Activated CD4-positive, alpha-beta T cell treated with anti-CD3 and anti-CD28 coated beads, Interleukin-2, amount 10 ng/mL, durations not matched to agents 24 days and 14 days (primary cell): ENCODE measurements at regions not wholly inside any gene's neighbourhood (a gene's known extent, or its start where the extent isn't known, plus 50 kb on each side); places are given as distances from the start of the nearest gene placed in this dataset.

Experiments
- DNase-seq: peaks from one replicate; pipeline ENCODE4 v3.0.0; 2022
- H3K27ac Mint-ChIP-seq: one replicate; pipeline ENCODE4 v1.8.0; 2022; ENCODE audit warnings: mild to moderate bottlenecking, mixed read lengths
- H3K27me3 Mint-ChIP-seq: one replicate; pipeline ENCODE4 v1.8.0; 2022; ENCODE audit warnings: mixed read lengths
- H3K36me3 Mint-ChIP-seq: one replicate; pipeline ENCODE4 v1.8.0; 2022; ENCODE audit warnings: low read depth, mild to moderate bottlenecking, mixed read lengths
- H3K4me1 Mint-ChIP-seq: one replicate; pipeline ENCODE4 v1.8.0; 2021; ENCODE audit warnings: mixed read lengths
- H3K4me3 Mint-ChIP-seq: one replicate; pipeline ENCODE4 v1.8.0; 2022; ENCODE audit warnings: mild to moderate bottlenecking, moderate library complexity, mixed read lengths
- H3K9me3 Mint-ChIP-seq: one replicate; pipeline ENCODE4 v1.8.0; 2021; ENCODE audit warnings: mixed read lengths
- intact Hi-C: fragments of 100-400 bp; cut with micrococcal nuclease; formaldehyde crosslinking; loops from one replicate; pipeline ENCODE4 v1.15.1; 2023

DNA sequence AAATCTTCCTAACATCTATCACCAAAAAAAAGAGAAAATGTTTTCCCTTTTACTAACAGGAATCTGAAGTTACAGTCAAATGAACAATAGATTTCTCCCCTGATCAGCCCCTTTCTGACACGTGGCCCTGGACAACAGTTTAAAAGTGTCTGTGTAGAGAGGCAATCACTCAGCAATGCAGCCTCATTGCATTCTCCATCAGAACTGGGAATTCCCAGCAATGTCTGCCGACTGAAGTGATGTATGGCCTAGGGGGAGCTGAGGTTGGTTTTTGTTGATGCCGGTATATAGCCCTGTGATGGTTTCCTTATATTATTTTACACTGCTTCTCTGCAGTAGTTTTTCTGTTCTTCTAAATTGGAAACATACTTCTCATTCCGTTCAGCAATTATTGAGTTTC, 904.3 kb upstream of the CDH8 start:
- Mint-ChIP-seq H3K4me1 (no peaks in the 10 kb centered on the region), H3K27ac (no peak overlapping the region), H3K4me3 (no peak overlapping the region), H3K36me3 (no peaks in the 10 kb centered on the region), H3K27me3 (no peaks in the 10 kb centered on the region), H3K9me3 (peaks cover 3% of the 10 kb centered on the region)
- intact Hi-C loops: no loop called here
- no peak for DNase-seq

DNA sequence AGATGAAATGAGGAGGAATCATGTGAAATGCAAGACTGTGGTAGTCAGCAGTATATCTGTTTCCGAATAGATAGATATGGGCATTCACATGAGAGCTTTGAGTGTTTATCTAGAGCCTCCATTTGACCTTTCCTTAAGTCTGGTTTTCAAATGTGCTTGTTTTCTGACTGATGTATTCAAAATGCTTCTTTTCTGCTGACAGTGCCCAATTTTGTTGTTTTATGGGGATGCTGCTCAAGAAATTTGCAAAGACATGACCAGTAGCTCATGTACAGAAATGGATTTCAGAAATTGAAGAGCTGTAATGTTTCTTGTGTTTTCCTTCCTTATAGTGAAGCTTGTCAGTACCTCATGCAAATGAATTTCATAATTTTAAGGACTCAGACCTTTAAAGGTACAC, 903.4 kb upstream of the CDH8 start:
- H3K9me3 Mint-ChIP-seq: no peaks in the 10 kb centered on the region
- DNase-seq: no peak
- H3K36me3 Mint-ChIP-seq: no peaks in the 10 kb centered on the region
- H3K4me3 Mint-ChIP-seq: no peak overlapping the region
- no peak overlapping the region for H3K27ac Mint-ChIP-seq
- intact Hi-C loops: loop anchor here (10.0 kb wide), 1 partner anchor 65 kb away; no protein-coding TSS in a partner anchor
- H3K4me1 Mint-ChIP-seq: no peaks in the 10 kb centered on the region
- no peaks in the 10 kb centered on the region for H3K27me3 Mint-ChIP-seq

DNA sequence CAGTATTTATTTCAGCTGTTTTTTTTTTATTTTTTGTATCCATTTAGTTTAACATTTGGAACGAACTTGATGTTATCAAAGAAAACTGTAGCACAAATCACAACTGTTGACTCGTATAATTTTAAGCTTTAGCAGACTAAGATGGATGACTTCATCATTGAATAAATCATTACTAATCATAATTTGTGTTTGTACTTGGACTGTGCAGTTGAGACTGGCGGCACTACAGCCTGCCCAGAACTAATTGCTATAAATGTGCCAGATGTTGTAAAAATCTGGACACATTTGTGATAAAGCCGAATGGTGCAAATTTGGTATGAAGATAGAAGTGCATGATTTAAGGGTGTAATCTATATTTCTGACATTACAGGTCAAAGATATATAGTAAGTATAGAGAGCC, 897.7 kb upstream of the CDH8 start:
- Mint-ChIP-seq H3K9me3 (no peaks in the 10 kb centered on the region), H3K27me3 (no peaks in the 10 kb centered on the region), H3K4me1 (no peaks in the 10 kb centered on the region), H3K4me3 (no peak overlapping the region), H3K27ac (no peak overlapping the region), H3K36me3 (no peaks in the 10 kb centered on the region)
- intact Hi-C loops: loop anchor here (10.0 kb wide), 1 partner anchor 59 kb away; no protein-coding TSS in a partner anchor
- no peak for DNase-seq

DNA sequence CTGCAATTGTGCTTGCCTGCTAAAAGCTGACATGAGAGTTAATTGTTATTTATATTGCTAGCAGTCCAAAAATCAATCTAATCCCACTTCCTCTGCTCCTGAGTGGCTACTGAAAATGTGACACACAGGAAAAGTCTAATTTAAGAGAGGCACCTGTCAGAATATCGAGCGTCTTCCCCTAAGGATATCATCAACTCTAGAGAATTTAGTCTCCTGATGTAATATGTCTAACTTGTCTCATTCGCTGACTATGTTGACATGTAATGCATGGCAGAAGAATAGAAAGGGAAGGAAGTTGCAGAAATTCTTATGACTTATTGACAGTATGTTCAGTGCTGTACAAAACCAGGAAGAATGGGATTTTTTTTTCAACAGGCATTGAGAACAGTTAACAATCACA, 893.4 kb upstream of the CDH8 start:
- Mint-ChIP-seq H3K27ac (no peak overlapping the region), H3K4me3 (no peak overlapping the region), H3K36me3 (no peaks in the 10 kb centered on the region), H3K27me3 (no peaks in the 10 kb centered on the region), H3K4me1 (no peaks in the 10 kb centered on the region), H3K9me3 (peaks cover 4% of the 10 kb centered on the region)
- no peak for DNase-seq
- intact Hi-C loops: no loop called here

DNA sequence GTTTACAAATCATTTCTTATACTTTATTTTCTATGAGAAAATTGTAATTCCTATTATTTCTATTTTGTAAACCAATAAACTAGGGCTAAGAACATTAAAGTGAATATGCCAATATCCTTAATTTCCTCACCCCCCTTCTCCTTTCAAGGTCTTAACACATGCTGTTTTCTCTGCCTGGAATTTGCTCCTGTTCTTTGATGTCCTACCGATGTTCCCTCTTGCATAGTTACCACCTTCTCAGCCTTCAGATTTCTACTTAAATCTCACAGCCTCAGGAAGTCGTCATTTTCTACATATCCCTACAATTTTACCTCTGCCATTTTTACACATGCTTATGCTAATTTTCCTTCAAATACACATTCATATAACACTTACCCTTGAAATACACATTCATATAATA, 890.9 kb upstream of the CDH8 start:
- no peaks in the 10 kb centered on the region for H3K4me1 Mint-ChIP-seq
- no peak overlapping the region for H3K27ac Mint-ChIP-seq
- no peak overlapping the region for H3K4me3 Mint-ChIP-seq
- no peak for DNase-seq
- H3K9me3 Mint-ChIP-seq: peaks cover 4% of the 10 kb centered on the region
- H3K27me3 Mint-ChIP-seq: no peaks in the 10 kb centered on the region
- no peaks in the 10 kb centered on the region for H3K36me3 Mint-ChIP-seq
- intact Hi-C loops: no loop called here

DNA sequence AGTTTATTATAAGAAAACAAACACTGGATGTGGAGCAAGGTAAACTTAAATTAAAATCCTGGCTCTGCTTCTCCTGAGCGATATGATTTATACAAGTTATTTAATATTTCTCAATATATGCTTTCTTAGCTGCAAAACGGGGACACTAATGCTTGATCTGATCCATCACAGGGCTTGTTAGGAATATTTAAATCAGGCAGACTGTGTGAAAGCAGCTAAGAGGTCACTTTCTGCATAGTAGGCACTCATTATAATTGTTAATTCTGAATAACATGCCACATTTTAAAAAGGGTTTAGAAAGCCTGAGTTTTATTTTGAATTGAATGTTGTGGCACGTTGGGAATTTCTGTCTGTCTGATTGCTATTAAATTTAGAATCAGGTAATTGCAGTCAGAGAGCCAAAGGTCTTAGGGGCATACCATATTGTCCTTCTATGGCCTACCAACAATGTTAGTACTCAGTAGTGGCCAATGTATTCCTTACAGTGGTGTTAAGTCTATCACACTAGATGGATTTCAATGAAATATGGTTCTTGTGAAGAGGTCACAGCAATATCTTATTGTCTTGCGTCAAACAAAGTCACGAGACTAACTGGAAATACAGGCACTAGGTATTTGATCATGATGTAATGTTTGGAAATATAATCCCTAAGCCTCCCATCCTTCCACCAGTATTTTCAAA, 890.0 kb upstream of the CDH8 start:
- Mint-ChIP-seq H3K36me3 (no peaks in the 10 kb centered on the region), H3K27ac (no peak overlapping the region), H3K4me1 (no peaks in the 10 kb centered on the region), H3K9me3 (peaks cover 4% of the 10 kb centered on the region), H3K27me3 (no peaks in the 10 kb centered on the region), H3K4me3 (no peak overlapping the region)
- no peak for DNase-seq
- intact Hi-C loops: no loop called here

DNA sequence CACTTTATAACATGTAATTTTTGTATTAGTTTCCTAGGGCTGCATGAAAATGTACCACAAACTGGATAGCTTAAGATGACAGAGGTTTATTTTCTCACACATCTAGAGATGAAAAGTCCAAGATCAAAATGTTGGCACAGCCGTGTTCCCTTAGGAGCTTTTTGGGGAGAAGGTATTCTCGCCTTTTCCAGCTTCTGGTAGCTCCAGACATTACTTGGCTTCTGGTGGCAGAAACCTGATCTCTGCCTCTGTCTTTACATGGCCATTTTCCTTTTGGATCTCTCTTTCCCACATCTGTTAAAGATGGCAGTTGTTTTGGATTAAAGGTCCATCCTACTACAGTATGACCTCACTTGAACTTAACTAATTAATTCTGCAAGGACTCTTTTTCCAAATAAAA, 885.7 kb upstream of the CDH8 start:
- H3K9me3 Mint-ChIP-seq: peaks cover 4% of the 10 kb centered on the region
- no peaks in the 10 kb centered on the region for H3K27me3 Mint-ChIP-seq
- intact Hi-C loops: no loop called here
- DNase-seq: no peak
- H3K4me1 Mint-ChIP-seq: no peaks in the 10 kb centered on the region
- no peak overlapping the region for H3K4me3 Mint-ChIP-seq
- no peak overlapping the region for H3K27ac Mint-ChIP-seq
- H3K36me3 Mint-ChIP-seq: no peaks in the 10 kb centered on the region

DNA sequence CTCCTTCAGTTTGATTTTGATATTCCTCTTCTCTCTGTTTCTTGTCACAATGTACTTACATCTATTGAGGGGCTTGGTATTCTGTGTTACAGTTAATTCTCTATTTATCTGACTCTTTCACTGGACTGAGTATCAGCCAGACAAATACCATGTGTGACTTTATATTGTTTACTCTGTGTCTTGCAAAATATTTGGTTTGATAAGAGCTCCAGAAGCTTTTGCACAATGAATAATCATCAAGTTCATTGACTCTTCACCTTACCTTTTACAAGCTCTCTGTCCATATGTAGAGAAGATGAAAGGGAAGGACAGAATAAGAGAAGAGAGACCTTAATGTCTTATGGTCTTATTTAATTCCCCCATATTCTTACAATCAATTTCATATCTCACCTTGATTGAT, 877.7 kb upstream of the CDH8 start:
- no peak overlapping the region for H3K4me3 Mint-ChIP-seq
- H3K27ac Mint-ChIP-seq: no peak overlapping the region
- DNase-seq: no peak
- H3K27me3 Mint-ChIP-seq: no peaks in the 10 kb centered on the region
- peaks cover 4% of the 10 kb centered on the region for H3K9me3 Mint-ChIP-seq
- no peaks in the 10 kb centered on the region for H3K36me3 Mint-ChIP-seq
- no peaks in the 10 kb centered on the region for H3K4me1 Mint-ChIP-seq
- intact Hi-C loops: no loop called here

DNA sequence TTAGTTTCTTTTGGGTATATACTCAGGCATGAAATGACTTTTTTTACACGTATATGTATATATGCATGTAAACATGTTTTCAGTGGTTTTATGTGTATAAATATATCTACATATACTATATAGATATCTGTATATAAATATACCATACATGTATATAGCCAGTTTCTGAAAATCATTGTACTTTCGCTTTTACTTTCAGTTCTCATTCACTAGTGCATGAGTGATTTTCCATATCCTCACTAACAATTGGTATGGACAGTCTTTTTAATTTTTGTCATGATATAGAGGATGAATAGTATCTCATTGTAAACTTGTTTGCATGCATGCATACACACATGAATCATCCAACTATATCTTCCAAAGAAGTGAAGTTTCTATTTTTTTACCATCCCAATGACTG, 877.1 kb upstream of the CDH8 start:
- Mint-ChIP-seq H3K27ac (no peak overlapping the region), H3K9me3 (peaks cover 4% of the 10 kb centered on the region), H3K4me1 (no peaks in the 10 kb centered on the region), H3K4me3 (no peak overlapping the region), H3K27me3 (no peaks in the 10 kb centered on the region), H3K36me3 (no peaks in the 10 kb centered on the region)
- DNase-seq: no peak
- intact Hi-C loops: no loop called here

DNA sequence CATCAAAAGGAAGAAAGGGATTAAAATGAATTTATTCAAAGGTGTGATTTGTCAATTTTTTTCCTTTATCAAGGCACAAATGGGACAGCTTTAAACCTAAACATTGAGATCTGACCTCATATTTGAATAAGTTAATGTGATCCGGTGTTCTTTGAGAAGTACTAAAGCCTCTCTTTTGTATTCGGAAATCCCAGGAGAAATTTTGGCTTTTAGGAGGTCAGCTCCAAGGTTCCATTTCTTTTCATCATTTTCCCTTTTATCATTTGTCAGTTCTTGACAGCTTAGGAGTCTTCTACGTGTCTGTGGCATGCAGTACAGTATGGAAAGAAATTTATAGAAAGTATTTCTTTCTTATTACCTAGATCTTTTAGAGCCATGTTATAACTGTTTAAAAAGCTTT, 873.4 kb upstream of the CDH8 start:
- no peaks in the 10 kb centered on the region for H3K4me1 Mint-ChIP-seq
- H3K36me3 Mint-ChIP-seq: no peaks in the 10 kb centered on the region
- no peak overlapping the region for H3K4me3 Mint-ChIP-seq
- DNase-seq: no peak
- H3K27me3 Mint-ChIP-seq: no peaks in the 10 kb centered on the region
- H3K9me3 Mint-ChIP-seq: peaks cover 10% of the 10 kb centered on the region
- intact Hi-C loops: no loop called here
- no peak overlapping the region for H3K27ac Mint-ChIP-seq

DNA sequence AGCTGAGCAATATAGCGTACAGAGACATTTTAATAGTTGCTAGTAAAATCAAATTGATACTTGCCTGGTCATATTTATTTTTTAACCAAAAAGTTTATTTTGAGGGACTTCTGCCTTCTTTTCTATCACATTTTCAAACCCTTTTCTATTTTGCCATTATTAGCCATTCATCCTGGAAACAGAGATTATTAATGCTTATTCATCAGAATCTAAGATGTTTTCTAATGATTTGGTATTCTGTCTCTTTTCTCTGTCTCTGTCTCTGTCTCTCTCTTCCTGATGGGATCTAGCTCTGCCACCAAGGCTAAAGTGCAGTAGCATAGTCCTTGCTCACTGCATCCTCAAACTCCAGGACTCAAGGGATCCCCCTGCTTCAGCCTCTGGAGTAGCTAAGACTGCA, 871.3 kb upstream of the CDH8 start:
- intact Hi-C loops: no loop called here
- H3K4me3 Mint-ChIP-seq: no peak overlapping the region
- H3K9me3 Mint-ChIP-seq: peaks cover 6% of the 10 kb centered on the region
- H3K27me3 Mint-ChIP-seq: no peaks in the 10 kb centered on the region
- no peak for DNase-seq
- no peaks in the 10 kb centered on the region for H3K36me3 Mint-ChIP-seq
- H3K4me1 Mint-ChIP-seq: no peaks in the 10 kb centered on the region
- H3K27ac Mint-ChIP-seq: no peak overlapping the region

DNA sequence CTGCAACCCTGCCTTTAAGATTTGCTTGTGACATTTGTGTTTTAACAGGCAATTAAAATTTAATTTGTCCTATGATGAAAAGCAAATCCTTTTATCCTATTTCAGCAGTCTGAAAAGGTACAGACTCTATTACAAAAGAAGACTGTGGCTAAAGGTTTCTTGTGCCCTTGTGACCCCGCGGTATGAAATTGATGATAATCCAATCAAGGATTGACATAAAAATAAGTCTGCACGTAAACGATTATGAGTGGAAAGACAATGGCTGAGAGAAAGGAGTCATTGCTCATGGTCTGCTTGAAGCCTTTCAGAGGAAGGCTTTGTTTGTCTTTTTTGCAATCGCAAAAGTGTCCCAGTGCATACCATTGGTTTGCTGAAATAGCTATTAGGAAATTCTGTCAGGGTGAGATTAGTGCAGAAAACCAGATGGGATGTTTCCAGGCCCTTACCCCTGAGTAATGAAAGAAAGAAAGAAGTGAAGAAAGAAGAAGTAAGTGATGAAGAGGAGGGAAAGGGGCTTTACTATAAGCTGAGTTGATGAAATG, 867.8 kb upstream of the CDH8 start:
- Mint-ChIP-seq H3K27me3 (no peaks in the 10 kb centered on the region), H3K36me3 (no peaks in the 10 kb centered on the region), H3K27ac (no peak overlapping the region), H3K9me3 (peaks cover 10% of the 10 kb centered on the region), H3K4me3 (no peak overlapping the region), H3K4me1 (no peaks in the 10 kb centered on the region)
- intact Hi-C loops: no loop called here
- no peak for DNase-seq

DNA sequence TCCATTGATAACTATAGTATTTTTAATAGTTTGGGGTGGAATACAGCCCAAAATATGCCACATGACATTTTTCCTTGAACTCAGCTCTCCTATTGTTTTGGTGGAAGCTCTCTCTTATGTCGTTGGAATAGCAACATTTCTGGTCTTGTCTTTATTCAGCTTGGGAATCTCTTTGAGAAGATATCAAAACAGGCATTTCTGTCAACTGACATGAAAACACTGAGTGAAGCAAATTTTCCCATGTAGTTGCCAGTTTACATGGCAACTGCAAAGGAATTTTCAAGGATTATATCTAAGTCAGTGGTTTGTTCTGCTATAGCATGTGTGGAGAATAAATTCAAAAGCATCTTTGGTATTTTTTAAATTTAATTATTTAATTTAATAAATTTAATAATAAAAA, 863.5 kb upstream of the CDH8 start:
- no peak overlapping the region for H3K4me3 Mint-ChIP-seq
- intact Hi-C loops: no loop called here
- no peaks in the 10 kb centered on the region for H3K4me1 Mint-ChIP-seq
- H3K27me3 Mint-ChIP-seq: no peaks in the 10 kb centered on the region
- no peak overlapping the region for H3K27ac Mint-ChIP-seq
- H3K9me3 Mint-ChIP-seq: peaks cover 8% of the 10 kb centered on the region
- no peak for DNase-seq
- H3K36me3 Mint-ChIP-seq: no peaks in the 10 kb centered on the region

DNA sequence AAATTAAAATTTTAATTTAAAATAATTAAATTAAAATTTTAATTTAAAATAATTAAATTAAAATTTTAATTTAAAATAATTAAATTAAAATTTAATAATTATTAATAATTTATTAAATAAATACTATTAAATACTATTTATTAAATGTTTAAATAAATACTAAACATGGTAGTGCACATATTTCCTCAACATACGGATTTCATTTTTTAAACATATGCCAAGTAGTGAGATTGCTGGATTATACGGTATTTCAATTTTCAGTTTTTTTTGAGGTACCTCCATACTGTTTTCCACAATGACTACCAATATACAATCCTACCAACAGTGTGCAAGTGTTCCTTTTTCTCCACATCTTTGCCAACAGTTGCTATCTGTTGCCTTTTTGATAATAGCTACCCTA, 852.9 kb upstream of the CDH8 start:
- H3K4me1 Mint-ChIP-seq: no peaks in the 10 kb centered on the region
- H3K36me3 Mint-ChIP-seq: no peaks in the 10 kb centered on the region
- DNase-seq: no peak
- intact Hi-C loops: no loop called here
- peaks cover 26% of the 10 kb centered on the region for H3K9me3 Mint-ChIP-seq
- no peaks in the 10 kb centered on the region for H3K27me3 Mint-ChIP-seq
- H3K4me3 Mint-ChIP-seq: no peak overlapping the region
- no peak overlapping the region for H3K27ac Mint-ChIP-seq

DNA sequence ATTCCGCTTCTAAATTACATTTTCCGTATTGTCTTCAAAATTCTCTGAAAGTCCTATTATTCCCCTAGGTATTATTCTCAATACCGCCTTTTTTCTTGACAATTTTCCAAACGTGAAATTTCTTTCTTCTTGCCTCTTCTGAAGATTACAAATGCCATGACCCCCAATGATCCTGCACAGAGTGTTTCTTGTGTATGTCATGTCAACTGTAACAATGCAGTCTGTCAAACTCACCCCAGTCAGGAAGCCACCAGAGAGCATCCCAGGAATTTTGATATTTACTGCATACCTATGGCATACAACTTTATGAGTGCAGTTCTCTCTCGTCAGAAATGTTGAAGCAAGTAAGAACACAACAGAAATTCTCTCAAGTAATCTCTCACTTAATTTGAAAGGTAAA, 847.3 kb upstream of the CDH8 start:
- H3K36me3 Mint-ChIP-seq: no peaks in the 10 kb centered on the region
- no peak for DNase-seq
- H3K4me3 Mint-ChIP-seq: no peak overlapping the region
- peaks cover 12% of the 10 kb centered on the region for H3K9me3 Mint-ChIP-seq
- intact Hi-C loops: no loop called here
- H3K27me3 Mint-ChIP-seq: no peaks in the 10 kb centered on the region
- H3K4me1 Mint-ChIP-seq: no peaks in the 10 kb centered on the region
- no peak overlapping the region for H3K27ac Mint-ChIP-seq
